Activated naive CD8-positive, alpha-beta T cell treated with anti-CD3 and anti-CD28 coated beads, Interleukin-2, amount 50 U/mL, for 24 hours (primary cell): ENCODE measurements at regions not wholly inside any gene's neighbourhood (a gene's known extent, or its start where the extent isn't known, plus 50 kb on each side); places are given as distances from the start of the nearest gene placed in this dataset.
"Not testable (repeated sequence)": the region's sequence is repeated elsewhere in the genome, so short reads cannot be mapped to it uniquely, and the experiment has no call there.

Experiments
- ATAC-seq: fragments of 150-1000 bp; cut with Tn5 transposase; one replicate; pipeline ENCODE4 v1.10.0; 2021
- DNase-seq: peaks from one replicate; pipeline ENCODE4 v3.0.0; 2021
- H3K27ac Mint-ChIP-seq: one replicate; pipeline ENCODE4 v1.8.0; 2021; ENCODE audit warnings: mild to moderate bottlenecking, mixed read lengths
- H3K27me3 Mint-ChIP-seq: one replicate; pipeline ENCODE4 v1.8.0; 2021; ENCODE audit warnings: mixed read lengths
- H3K36me3 Mint-ChIP-seq: one replicate; pipeline ENCODE4 v1.8.0; 2021; ENCODE audit warnings: low read depth, mixed read lengths
- H3K4me1 Mint-ChIP-seq: one replicate; pipeline ENCODE4 v1.8.0; 2021; ENCODE audit warnings: mixed read lengths
- H3K4me3 Mint-ChIP-seq: one replicate; pipeline ENCODE4 v1.8.0; 2021; ENCODE audit warnings: mild to moderate bottlenecking, moderate library complexity, mixed read lengths
- H3K9me3 Mint-ChIP-seq: one replicate; pipeline ENCODE4 v1.8.0; 2021; ENCODE audit warnings: mixed read lengths

- no peaks in the 10 kb centered on the region for H3K27me3 Mint-ChIP-seq
- no peak overlapping the region for H3K4me3 Mint-ChIP-seq
- DNase-seq, result no peak
- H3K36me3 Mint-ChIP-seq, result no peaks in the 10 kb centered on the region
- H3K4me1 Mint-ChIP-seq, result no peaks in the 10 kb centered on the region
- peaks cover 25% of the 10 kb centered on the region for H3K9me3 Mint-ChIP-seq
- no peak overlapping the region for H3K27ac Mint-ChIP-seq
- no peak for ATAC-seq
Observed at GRCh38 chr13:54124700-54125099, 1096.1 kb downstream of the OLFM4 start.

DNA sequence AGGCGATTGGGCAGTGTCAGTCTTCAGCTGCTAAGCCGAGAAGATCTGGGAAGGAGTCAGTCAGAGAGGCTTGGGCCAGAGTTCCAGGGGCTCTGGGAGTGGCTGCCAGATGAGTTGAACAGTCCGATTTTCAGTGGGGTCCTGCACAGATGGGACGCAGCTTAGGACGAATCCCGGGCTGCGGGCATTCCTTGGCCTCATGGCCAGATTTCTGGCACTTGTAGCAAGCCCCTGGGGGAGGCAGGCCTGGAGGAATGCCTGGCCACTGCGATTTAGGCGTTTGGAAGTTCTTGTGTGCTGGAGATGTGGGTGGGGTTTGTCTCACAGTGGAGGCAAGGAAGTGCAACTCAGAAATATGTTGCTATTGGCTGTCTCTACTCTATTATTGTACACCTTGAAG lies 1102.3 kb downstream of the OLFM4 start:
- peaks cover 32% of the 10 kb centered on the region for H3K9me3 Mint-ChIP-seq
- not testable (repeated sequence) for H3K4me1 Mint-ChIP-seq, DNase-seq, H3K4me3 Mint-ChIP-seq, H3K27ac Mint-ChIP-seq, H3K36me3 Mint-ChIP-seq, H3K27me3 Mint-ChIP-seq, ATAC-seq

DNA sequence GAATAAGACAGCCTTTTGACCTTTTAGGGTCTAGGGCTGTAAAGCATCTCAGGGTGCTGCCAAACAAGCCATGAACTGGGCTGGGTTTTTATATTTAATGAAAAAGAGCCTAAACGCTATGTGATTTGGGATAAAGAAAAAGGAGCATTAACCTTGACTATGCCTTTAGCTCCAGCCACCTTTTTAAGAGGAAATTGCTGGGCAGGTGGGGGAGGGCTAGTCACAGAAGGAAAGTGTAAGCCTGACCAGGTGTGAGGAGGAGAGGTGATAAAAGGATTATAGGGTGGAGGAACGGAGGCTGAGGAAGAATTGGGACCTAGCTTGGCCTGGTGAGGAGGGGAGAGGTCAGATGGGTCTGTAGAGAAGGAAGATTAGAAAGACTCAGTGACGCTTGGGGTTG lies 1102.8 kb downstream of the OLFM4 start:
- peaks cover 30% of the 10 kb centered on the region for H3K9me3 Mint-ChIP-seq
- H3K4me1 Mint-ChIP-seq, DNase-seq: not testable (repeated sequence)

DNA sequence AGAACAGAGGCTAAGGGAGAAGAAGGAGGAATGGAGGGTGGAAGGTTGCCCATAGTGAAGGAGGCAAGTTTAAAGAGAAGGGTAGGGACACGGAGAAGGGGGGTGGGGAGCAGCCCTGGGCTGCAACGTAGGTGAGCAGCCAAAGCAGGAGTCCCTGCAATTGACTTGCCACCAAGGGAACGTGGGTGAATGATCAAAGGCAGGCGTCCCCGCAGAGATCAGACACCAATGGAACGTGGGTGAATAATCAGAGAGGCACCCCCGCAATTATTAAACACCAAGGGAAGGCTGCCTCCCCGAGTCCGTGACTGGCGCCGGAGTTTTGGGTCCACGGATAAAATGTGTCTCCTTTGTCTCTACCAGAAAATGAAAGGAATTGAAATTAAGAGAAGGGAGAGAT lies 1103.5 kb downstream of the OLFM4 start:
- H3K27ac Mint-ChIP-seq, DNase-seq, ATAC-seq, H3K27me3 Mint-ChIP-seq, H3K4me1 Mint-ChIP-seq, H3K36me3 Mint-ChIP-seq, H3K4me3 Mint-ChIP-seq: not testable (repeated sequence)
- H3K9me3 Mint-ChIP-seq, result peaks cover 27% of the 10 kb centered on the region

More for the DNA sequence above, 1102.8 kb downstream of the OLFM4 start:
- not testable (repeated sequence) for H3K4me3 Mint-ChIP-seq, H3K36me3 Mint-ChIP-seq, H3K27me3 Mint-ChIP-seq, H3K27ac Mint-ChIP-seq, ATAC-seq

DNA sequence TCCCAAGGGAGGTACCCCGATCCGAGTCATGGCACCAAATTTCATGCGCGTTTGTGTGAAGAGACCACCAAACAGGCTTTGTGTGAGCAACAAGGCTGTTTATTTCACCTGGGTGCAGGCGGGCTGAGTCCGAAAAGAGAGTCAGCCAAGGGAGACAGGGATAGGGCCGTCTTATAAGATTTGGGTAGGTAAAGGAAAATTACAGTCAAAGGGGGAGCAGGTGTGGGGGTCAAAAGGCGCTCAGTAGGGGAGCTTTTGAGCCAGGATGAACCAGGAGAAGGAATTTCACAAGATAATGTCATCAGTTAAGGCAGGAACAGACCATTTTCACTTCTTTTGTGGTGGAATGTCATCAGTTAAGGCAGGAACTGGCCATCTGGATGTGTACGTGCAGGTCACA lies 1104.1 kb downstream of the OLFM4 start:
- H3K36me3 Mint-ChIP-seq, H3K4me1 Mint-ChIP-seq, H3K27ac Mint-ChIP-seq, H3K27me3 Mint-ChIP-seq, DNase-seq, H3K4me3 Mint-ChIP-seq, ATAC-seq: not testable (repeated sequence)
- H3K9me3 Mint-ChIP-seq, result peaks cover 26% of the 10 kb centered on the region

- no peak overlapping the region for H3K27ac Mint-ChIP-seq
- ATAC-seq, result no peak
- H3K9me3 Mint-ChIP-seq, result peaks cover 22% of the 10 kb centered on the region
- H3K36me3 Mint-ChIP-seq, result no peaks in the 10 kb centered on the region
- H3K4me1 Mint-ChIP-seq, result no peaks in the 10 kb centered on the region
- H3K27me3 Mint-ChIP-seq, result no peaks in the 10 kb centered on the region
- no peak for DNase-seq
- H3K4me3 Mint-ChIP-seq, result no peak overlapping the region
Observed at GRCh38 chr13:54133746-54134145, 1105.1 kb downstream of the OLFM4 start.

DNA sequence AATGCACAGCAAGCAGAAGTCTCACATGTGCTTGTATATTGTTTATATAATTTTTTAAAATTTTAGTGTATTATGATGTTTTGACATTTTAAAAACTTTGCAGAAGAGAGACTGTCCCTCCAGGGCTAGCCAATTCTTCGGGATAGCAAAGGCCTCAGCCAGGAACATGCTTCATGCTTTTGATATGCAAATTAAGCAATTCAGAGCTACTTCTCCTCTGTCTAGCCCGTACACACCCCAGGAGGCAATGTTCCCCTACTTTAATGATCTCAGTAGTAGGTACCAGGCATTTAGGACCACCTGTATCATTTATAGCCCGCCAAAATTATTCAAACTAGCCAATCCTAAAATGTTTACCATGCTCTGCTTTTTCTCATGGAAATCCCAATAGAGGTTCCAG lies 1116.2 kb downstream of the OLFM4 start:
- Mint-ChIP-seq H3K4me3 (no peak overlapping the region), H3K9me3 (peaks cover 12% of the 10 kb centered on the region), H3K36me3 (no peaks in the 10 kb centered on the region), H3K4me1 (no peaks in the 10 kb centered on the region), H3K27me3 (no peaks in the 10 kb centered on the region), H3K27ac (no peak overlapping the region)
- DNase-seq, result no peak
- no peak for ATAC-seq

GRCh38 chr13:54150851-54151250 lies 1122.2 kb downstream of the OLFM4 start:
- Mint-ChIP-seq H3K9me3 (peaks cover 6% of the 10 kb centered on the region), H3K27me3 (no peaks in the 10 kb centered on the region), H3K36me3 (no peaks in the 10 kb centered on the region), H3K4me1 (no peaks in the 10 kb centered on the region), H3K4me3 (no peak overlapping the region), H3K27ac (no peak overlapping the region)
- DNase-seq (no peak), ATAC-seq (no peak)

GRCh38 chr13:54162069-54162468 lies 1133.5 kb downstream of the OLFM4 start:
- no peak overlapping the region for H3K27ac Mint-ChIP-seq
- DNase-seq (no peak), ATAC-seq (no peak)
- no peaks in the 10 kb centered on the region for H3K36me3 Mint-ChIP-seq
- H3K9me3 Mint-ChIP-seq, result peaks cover 20% of the 10 kb centered on the region
- H3K27me3 Mint-ChIP-seq, result no peaks in the 10 kb centered on the region
- H3K4me1 Mint-ChIP-seq, result no peaks in the 10 kb centered on the region
- H3K4me3 Mint-ChIP-seq, result no peak overlapping the region

GRCh38 chr13:54165581-54166215 lies 1137.1 kb downstream of the OLFM4 start:
- Mint-ChIP-seq H3K27ac (no peak overlapping the region), H3K9me3 (peaks cover 10% of the 10 kb centered on the region), H3K36me3 (no peaks in the 10 kb centered on the region), H3K4me1 (no peaks in the 10 kb centered on the region), H3K27me3 (no peaks in the 10 kb centered on the region), H3K4me3 (no peak overlapping the region)
- ATAC-seq (no peak), DNase-seq (no peak)

- peaks cover 7% of the 10 kb centered on the region for H3K9me3 Mint-ChIP-seq
- H3K27me3 Mint-ChIP-seq, result no peaks in the 10 kb centered on the region
- no peaks in the 10 kb centered on the region for H3K4me1 Mint-ChIP-seq
- no peak for ATAC-seq
- no peak for DNase-seq
- no peak overlapping the region for H3K4me3 Mint-ChIP-seq
- H3K36me3 Mint-ChIP-seq, result no peaks in the 10 kb centered on the region
- H3K27ac Mint-ChIP-seq, result no peak overlapping the region
Observed at GRCh38 chr13:54173996-54174395, 1145.4 kb downstream of the OLFM4 start.

- H3K27ac Mint-ChIP-seq, result no peak overlapping the region
- ATAC-seq (no peak), DNase-seq (no peak)
- H3K9me3 Mint-ChIP-seq, result peaks cover 7% of the 10 kb centered on the region
- H3K4me3 Mint-ChIP-seq, result no peak overlapping the region
- H3K36me3 Mint-ChIP-seq, result no peaks in the 10 kb centered on the region
- H3K27me3 Mint-ChIP-seq, result no peaks in the 10 kb centered on the region
- H3K4me1 Mint-ChIP-seq, result no peaks in the 10 kb centered on the region
Observed at GRCh38 chr13:54175466-54175865, 1146.9 kb downstream of the OLFM4 start.

- no peak for DNase-seq
- Mint-ChIP-seq H3K27me3 (no peaks in the 10 kb centered on the region), H3K36me3 (no peaks in the 10 kb centered on the region), H3K4me3 (no peak overlapping the region), H3K9me3 (peaks cover 3% of the 10 kb centered on the region), H3K4me1 (no peaks in the 10 kb centered on the region), H3K27ac (no peak overlapping the region)
- ATAC-seq, result no peak
Observed at GRCh38 chr13:54177466-54177865, 1148.9 kb downstream of the OLFM4 start.

DNA sequence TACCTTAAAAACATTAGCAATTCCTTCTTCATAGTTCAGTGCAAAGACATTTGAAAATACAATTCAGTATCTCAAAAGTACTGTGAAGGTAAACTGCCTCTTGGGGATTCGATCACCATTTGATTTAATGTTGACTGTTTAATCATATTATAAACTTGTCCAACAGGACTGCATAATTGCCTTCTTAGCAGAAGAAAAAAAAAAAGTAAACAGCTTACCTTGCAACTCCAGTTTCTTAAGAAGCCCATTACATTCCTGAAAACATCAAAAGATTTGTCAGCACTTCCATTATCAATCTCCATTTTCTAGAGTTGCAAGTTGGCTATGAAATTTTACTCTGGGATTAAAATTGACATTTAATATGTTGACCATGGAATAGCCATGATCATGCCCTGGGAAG lies 1154.6 kb downstream of the OLFM4 start:
- Mint-ChIP-seq H3K27ac (no peak overlapping the region), H3K4me3 (no peak overlapping the region), H3K27me3 (no peaks in the 10 kb centered on the region), H3K4me1 (no peaks in the 10 kb centered on the region), H3K9me3 (peaks cover 3% of the 10 kb centered on the region), H3K36me3 (no peaks in the 10 kb centered on the region)
- ATAC-seq (no peak), DNase-seq (no peak)

DNA sequence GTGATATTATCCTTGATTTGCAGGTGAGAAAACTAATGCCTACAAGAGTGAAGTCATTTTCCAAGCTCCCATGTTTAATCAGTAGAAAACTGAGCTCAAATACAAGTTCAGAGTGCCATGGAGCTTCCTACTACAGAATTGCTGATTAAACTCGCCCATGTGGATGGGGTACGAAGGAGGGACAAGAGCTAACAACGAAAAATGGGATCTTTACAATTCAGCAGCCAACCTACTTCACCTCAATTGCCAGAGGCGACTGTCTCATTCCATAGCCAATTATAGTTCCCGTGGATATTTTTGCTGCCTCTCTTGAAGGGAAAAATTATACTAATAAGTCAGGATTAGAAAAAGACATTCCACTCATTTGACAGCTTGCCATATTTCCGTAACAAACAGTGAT lies 1155.1 kb downstream of the OLFM4 start:
- no peak overlapping the region for H3K27ac Mint-ChIP-seq
- H3K9me3 Mint-ChIP-seq, result no peaks in the 10 kb centered on the region
- no peak overlapping the region for H3K4me3 Mint-ChIP-seq
- ATAC-seq, result no peak
- H3K4me1 Mint-ChIP-seq, result no peaks in the 10 kb centered on the region
- H3K27me3 Mint-ChIP-seq, result no peaks in the 10 kb centered on the region
- no peak for DNase-seq
- no peaks in the 10 kb centered on the region for H3K36me3 Mint-ChIP-seq

DNA sequence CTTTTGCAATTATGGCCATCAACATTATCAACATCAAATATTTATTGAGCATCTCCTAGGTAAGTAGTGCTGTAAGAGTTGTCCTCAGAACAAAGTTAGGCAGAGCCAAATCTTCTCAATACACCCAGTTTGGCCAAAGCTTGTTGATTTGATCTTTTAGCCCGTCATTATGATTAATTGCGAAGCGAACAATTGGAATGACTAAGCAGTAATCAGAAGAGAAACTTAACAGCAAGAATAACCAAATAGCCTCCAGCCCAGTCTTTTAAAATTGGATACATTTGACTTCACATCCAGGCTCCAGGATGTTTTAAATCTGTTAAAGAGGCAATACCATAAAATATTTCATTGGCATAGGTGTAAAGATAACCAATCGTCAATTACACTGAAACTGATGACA lies 1156.0 kb downstream of the OLFM4 start:
- H3K4me3 Mint-ChIP-seq, result no peak overlapping the region
- no peak for DNase-seq

More for the DNA sequence above, 1156.0 kb downstream of the OLFM4 start:
- no peak overlapping the region for H3K27ac Mint-ChIP-seq
- no peak for ATAC-seq
- H3K9me3 Mint-ChIP-seq, result peaks cover 6% of the 10 kb centered on the region
- H3K36me3 Mint-ChIP-seq, result no peaks in the 10 kb centered on the region
- H3K27me3 Mint-ChIP-seq, result no peaks in the 10 kb centered on the region
- no peaks in the 10 kb centered on the region for H3K4me1 Mint-ChIP-seq
